Sigmoid colon (tissue), 4 donors: ENCODE measurements at regions not wholly inside any gene's neighbourhood (a gene's known extent, or its start where the extent isn't known, plus 50 kb on each side); places are given as distances from the start of the nearest gene placed in this dataset.

Experiments
- CTCF ChIP-seq, 4 experiments: fragments of 450-650 bp in 3 of 4; fragments of 200-600 bp in 1 of 4; IDR thresholded peaks; one replicate each; pipeline ENCODE4 v1.5.1; 2016 to 2019; ENCODE audit warnings: antibody characterized with exemption in 4 of 4, mild to moderate bottlenecking in 3 of 4, moderate library complexity in 2 of 4
- EP300 ChIP-seq, 4 donors: sonication (generic); formaldehyde crosslinking; IDR thresholded peaks; one replicate each; pipeline ENCODE4 v1.6.1; 2017; ENCODE audit warnings: antibody characterized with exemption in 4 of 4
- POLR2A ChIP-seq, 2 donors: fragments of 450-650 bp; IDR thresholded peaks; one replicate each; pipeline ENCODE4 v1.6.1; 2016; ENCODE audit warnings: antibody characterized with exemption in 2 of 2, mild to moderate bottlenecking in 2 of 2, moderate library complexity in 2 of 2

DNA sequence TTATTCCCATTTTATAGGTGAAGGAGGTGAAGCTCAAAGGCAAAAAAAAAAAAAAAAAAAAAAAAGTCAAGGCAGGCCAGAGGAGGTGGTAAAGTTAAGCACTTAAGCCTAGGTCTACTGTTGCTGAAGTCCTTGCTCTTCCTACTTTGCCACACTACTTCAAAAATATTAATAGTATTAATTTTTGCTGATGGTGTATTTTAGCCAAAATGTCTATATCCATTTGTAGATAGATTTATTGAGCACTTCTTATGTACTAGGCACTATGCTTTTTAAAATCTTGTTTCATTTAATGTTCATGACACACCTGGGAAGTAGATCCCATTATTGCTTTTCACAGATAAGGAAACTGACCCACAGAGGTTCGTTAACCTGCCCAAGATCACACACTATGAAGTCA lies 247.1 kb upstream of the P2RY1 start:
- TF ChIP-seq CTCF (IDR thresholded peaks at IDR 0.05) (no peak), POLR2A (IDR thresholded peaks at IDR 0.05) (no peak), EP300 (IDR thresholded peaks at IDR 0.05) (no peak)
